ENCODE measurements at regions not wholly inside any gene's neighbourhood (a gene's known extent, or its start where the extent isn't known, plus 50 kb on each side); places are given as distances from the start of the nearest gene placed in this dataset.

DNA sequence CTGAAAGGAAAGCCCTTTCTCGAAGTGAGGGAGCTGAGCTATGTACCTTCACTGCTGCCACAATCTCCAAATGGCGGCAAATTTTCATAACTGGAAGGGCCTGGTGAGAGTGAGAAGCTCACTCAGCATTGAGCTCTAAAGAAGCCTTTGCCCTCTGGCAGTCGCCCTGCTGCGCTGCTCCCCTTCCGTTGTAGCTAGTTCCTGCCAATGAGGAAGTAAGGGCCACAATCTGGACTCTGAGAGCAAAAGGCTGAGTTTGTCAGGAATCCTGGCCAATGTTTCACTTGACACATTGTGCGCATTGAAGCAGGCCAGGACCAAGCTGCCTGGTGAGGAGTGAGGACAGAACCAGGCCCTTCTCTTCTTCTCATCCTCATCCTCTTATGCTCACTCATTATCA, 579.5 kb downstream of the PDCD6IP start:
- no peak for DNase-seq (ENCODE audit: low spot score)

DNA sequence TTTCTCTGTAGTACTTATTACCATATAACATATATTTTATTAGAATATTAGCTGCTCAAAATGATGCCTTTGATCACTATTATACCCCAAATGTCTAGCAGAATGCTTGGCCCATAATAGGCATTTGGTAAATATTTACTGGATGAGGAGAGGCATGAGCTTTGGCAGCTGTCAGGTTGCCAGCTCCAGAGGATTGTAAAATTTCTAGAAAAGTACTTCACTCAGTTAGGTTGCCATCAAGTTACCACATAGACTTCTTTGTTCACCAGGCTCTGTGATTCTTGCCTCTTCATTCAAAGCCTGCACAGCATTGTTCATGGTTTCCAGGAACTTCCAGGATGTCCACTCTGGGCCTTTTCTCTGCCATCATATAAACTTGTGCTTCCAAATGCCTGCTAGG, 582.8 kb downstream of the PDCD6IP start:
- DNase-seq (ENCODE audit: low spot score), result no peak

DNA sequence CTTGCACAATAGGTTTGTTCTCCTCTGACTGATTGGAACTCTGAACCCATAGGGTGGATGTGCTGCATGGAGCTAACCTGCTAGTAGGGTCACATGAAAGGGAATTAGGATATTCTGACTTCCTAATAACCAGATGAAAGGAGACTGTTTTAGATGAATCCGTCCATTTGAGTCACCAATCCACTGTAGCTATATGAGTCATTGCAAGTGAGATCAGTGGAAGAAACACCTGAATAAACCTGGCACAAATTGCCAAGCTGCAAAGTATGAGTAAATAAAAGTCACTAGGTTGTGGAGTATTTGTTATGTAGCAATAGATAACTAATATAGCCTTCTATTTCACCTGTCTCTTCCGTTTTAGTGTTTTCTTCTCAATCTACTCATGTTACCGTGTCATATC, 584.4 kb downstream of the PDCD6IP start:
- DNase-seq (ENCODE audit: low spot score), result no peak

DNA sequence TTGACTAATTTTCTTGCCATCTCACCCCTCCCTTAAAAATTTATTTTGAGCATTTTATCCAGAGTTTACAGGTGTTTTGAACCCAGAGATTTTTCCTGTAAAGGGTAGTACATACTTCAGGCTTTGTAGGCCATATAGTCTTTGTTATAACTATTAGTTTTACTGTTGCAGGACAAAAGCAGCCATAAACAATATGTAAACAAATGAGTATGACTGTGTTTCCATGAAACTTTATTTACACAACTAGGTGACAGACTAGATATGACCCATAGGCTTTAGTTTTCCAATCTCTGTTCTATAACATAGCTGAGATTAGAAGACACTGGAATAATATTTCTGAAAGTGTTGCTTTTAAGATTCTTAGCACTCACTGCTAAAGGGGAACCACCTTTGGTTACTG, 587.9 kb downstream of the PDCD6IP start:
- DNase-seq (ENCODE audit: low spot score), result no peak

DNA sequence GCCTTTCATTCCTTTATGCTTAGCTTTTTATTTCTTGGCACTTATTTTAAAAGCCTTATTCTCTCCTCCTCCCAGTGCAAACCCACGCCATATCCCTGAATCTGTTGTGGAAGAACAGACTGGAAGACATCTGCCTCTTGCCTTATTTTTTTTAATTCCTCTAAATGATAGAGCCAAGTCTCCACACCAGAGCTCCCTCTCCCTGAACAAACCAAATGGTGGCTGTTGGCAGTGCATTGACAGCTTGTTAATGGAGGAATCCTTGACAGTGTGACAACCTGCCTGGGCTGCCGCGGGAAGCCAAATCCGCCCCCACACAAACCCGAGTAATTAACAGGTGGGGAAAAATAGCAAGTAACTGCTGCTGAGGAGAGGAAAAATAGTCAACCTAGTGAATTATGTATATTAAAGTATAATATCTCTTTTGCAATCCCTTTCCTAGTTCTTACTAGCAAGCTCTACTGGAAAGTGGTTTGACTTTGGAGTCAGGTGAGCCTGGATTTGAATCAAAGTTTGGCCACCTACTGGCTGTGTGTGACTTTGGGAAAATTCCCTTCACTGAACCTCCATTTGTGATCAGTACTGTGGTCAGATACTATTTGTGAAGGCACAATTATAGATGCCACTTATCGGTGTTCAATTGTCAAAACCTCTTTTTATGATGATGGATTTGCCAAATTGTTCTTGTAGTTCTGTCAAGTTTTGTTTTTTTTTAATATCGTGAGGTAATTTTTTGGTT, 589.6 kb downstream of the PDCD6IP start:
- DNase-seq (ENCODE audit: low spot score), result no peak

DNA sequence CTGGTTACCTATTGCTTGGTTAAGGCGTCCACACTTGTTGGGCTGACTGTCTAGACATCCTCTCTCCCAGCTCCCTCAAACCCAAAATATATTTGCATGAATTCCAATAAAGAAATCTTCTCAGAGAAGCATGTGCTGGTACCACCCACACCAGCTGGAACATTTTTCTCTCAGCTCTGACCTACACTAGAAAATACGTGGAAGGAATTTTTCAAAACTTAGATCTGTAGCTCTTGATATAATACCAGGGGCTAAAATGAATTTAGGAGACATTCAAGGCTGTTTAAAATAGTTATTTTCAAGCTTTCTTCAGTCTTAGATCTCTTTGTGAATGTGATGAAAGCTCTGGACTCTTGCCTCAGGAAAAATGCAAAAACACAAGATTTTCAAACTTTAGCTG, 590.4 kb downstream of the PDCD6IP start:
- DNase-seq (ENCODE audit: low spot score), result no peak

DNA sequence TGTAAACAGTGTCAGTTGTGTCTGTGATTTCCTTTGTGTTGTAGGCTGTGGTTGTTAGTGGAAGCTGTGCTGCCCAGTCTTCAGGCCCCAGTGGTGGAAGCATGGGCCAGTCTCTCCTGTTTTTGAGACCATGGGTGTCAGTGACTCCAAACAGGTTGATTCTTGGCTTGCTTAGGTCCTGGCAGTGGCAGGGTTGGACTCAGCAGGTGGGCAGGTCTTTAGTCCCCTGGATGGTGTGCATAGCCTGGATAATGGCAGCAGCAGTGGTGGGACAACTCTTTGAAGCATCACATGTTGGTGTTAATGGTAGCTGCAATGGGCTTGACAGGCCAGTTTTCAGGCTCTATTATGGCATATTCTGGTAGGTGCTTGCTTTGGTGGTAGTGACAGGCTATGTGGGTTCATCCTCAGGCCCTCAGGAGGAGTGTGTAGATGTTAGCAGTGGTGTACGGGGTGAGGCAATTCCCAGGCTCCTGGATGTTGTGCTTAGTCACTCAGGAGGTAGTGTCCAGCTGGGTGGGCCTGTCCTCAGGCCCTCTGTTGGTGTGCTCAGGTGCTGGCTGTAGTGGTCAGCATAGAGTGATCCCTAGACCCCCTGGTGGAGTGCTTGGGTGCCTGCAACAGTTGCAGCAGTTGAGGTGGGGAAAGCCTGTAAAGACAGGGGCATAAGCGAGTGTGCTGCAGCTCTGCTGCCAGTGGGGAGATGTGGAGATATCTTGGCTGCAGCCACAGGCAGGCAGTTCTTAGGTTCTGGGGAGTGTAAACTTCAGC, 596.7 kb downstream of the PDCD6IP start:
- DNase-seq (ENCODE audit: low spot score), result no peak

DNA sequence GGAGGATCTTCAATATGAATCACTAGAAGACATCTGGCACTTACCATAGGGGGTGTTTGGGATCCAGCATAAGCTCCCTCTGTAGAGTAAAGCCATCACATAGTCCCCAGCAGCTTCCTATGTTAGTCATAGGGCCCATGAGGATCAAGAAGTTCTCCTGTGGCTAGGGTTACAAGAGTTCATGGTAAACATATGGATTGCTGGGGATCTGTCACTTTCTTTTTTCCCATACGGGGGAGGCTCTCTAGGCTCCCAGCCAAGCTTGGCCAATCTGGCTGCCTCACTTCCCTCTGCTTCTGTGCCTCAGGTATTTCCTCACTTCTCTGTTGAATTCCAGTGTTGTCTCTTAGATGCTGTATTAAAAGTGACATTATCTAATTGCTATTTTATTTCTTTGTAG, 597.9 kb downstream of the PDCD6IP start:
- no peak for DNase-seq (ENCODE audit: low spot score)

DNA sequence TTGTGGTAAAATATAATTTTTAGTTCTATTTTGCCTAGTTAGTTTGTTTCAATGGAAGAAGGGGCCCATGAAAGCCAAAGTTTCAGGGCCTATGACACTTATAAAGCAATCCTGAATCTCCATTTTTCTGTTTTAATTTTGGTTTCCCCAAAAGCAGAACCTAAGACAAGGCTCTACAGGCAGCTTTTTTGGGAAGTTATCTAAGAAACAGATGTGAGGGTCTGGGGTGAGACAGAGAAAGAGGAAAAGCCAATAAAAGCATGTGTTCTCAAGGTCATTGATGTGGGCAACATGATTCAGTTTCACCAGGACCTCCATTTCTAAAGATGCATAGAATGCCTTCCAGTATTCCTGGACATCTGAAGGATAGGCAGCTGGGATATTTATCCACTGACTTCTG, 598.5 kb downstream of the PDCD6IP start:
- no peak for DNase-seq (ENCODE audit: low spot score)

DNA sequence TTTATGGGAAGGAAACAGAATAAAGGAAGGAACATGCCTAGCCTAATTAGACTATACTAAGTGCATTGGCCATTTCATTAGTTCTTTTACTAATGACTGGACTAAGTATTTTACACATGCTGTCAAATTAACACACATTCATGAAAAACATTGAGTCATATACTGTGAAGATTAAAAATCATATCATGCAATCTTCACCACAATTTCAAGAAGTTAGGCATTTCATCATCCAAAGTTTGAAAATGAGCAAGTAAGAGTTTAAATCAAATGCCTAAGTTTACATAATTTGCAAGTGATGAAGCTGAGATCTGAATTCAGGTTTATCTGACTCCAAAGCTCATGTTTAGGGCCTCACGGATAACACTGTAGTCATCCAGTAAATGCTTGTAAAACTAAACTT, 601.0 kb downstream of the PDCD6IP start:
- no peak for DNase-seq (ENCODE audit: low spot score)

DNA sequence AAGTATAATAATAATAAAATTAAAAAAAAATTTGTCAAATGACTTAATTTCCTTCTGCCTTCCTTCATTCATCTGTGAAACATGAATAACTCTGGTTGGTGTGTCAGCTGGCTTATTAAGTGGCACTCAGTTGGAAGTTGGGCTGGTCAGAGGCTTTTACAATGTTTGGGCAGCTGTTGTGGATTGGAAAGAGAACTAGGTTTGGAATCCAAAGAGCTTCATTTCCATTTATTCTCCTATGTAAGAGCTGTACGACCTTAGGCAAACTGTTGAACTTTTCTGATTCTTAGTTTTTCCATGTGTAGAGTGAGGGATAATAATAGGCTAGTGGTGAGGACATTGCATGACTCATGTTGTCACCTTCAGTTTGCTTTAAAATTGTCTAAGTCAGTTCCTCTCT, 606.7 kb downstream of the PDCD6IP start:
- DNase-seq (ENCODE audit: low spot score), result no peak

DNA sequence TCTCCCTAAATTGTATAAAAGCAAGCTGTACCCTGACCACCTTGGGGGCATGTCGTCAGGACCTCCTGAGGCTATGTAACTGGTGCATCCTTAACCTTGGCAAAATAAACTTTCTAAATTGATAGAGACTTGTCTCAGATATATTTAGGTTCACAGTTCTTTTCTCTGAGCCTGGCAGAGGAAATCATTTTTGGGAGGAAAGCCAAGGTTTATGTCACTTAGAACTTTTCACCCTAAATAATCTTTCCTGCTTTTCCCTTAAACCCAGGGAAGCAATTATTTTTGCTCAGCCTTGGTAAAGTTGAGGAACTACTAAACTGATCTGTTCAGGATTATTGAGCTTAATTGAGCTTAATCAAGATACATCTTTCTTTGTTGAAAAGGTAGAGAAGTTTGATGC, 608.9 kb downstream of the PDCD6IP start:
- no peak for DNase-seq (ENCODE audit: low spot score)

DNA sequence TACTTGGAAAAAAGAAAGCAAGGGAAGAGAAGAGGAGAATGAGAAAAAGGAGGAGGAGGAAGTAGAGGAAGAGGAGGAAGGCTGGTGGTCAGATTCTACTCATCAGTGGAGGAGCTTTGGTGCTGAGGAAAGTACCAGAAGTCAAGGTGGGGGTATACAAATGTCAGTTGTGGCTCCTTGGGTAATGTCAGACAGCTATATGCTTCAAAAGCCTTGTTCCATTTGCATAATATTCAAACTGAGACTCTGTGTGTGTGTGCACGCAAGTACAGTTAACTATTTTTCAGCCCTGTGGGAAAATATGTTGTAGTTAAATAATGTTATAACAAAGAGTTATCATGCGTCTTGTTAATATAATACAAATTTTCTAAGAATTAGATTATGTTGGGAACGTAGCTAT, 609.7 kb downstream of the PDCD6IP start:
- no peak for DNase-seq (ENCODE audit: low spot score)

DNA sequence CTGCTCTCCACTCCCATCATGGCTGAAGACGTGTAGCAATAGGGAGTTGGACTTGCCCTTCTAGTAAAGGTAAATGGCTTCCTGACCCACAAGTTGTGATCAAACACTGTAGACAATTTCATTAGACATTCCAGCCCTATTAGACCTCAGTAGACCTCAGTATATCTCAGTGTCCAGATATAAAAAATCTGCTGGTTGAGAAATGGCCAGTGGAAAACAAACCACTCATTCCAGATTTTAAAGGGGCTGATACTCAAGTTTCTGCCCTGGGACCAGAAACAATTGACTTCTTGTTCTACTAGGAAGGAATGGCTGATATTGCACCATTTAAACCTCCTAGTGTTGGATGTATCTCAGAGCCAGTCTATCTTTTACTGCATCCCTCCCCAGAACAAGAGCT, 613.2 kb downstream of the PDCD6IP start:
- no peak for DNase-seq (ENCODE audit: low spot score)

DNA sequence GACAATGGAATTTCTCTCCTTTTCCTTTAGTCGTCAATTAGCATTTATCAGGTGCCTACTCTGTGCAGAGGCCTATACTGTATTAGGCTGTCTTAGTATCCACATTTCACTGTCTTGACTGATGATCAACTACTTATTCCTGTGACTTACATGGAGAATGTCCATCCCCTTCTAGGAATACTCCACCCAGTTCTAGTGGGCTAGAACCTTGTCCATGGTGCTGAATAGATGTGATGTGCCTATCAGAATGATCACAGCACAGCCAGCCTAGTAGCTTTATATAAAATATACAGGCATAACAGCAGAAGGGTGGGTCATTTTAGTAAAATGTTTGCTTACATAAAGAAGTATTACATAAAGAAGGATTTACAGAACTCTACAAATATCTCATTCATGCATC, 621.4 kb downstream of the PDCD6IP start:
- no peak for DNase-seq (ENCODE audit: low spot score)

DNA sequence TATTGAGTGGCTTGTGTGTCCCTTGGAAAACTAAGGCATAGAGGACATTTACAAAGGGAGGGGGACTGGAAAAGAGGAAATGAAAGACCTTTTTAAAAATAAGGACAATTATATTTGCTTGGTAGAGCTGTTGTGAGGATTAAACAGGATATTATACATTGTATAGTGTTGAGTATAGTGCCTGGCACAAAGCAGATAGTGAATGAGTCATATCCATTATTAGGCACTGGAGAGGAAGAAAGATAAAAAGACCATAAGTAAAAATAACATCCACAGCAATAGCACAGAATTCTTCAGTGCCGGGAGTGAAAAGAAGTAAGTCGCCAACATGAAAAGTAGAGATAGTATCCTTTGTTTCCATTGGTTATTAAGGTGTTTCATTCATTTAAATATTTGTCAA, 623.3 kb downstream of the PDCD6IP start:
- DNase-seq (ENCODE audit: low spot score), result no peak

DNA sequence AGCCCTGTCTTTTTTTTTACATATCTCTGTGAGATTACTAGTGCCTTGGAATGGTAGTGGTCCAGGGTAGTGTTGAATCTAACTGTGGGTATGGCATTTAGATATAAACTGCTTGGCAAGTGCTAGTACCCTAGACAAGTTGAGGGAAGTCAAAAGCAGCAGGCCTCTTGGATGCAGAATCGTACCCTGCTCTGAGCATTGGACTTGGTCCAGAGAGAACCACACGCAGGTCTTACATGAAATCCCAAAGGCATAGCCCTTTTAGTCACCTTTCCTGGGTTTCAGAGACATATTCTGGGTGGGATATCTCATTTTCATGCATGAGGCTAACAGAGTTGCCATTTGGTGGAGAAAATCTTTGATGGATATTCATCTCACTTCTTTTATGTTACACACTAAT, 641.4 kb downstream of the PDCD6IP start:
- DNase-seq (ENCODE audit: low spot score), result no peak

DNA sequence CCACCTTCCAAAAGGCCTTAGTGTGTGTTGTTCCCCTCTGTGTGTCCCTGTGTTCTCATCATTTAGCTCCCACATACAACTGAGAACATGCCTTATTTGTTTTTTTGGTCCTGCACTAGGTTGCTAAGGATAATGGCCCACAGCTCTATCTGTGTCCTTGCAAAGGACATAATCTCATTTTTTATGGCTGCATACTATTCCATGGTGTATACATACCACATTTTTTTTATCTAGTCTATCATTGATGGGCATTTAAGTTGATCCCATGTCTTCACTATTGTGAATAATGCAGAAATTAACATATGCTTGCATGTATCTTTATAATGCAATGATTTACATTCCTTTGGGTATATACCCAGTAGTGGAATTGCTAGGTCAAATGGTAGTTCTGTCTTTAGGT, 645.7 kb downstream of the PDCD6IP start:
- no peak for DNase-seq (ENCODE audit: low spot score)

DNA sequence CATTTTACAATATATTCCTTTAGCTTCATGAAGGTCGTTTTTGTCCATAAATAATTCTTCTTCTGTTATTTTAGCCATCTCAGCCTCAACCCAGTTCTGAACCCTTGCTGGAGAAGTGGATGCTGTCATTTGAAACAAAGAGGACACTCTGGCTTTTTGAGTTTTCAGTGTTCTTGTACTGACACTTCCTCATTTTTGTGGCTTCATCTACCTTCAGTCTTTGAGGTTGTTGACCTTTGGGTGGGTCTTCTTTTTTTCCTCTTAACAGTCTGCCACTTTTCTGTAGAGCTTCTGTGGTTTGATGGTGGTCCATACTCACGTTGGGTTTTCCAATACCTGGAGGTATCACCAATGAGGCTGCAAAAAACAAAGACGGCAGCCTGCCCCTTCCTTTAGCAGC, 650.9 kb downstream of the PDCD6IP start:
- DNase-seq (ENCODE audit: low spot score), result no peak

DNA sequence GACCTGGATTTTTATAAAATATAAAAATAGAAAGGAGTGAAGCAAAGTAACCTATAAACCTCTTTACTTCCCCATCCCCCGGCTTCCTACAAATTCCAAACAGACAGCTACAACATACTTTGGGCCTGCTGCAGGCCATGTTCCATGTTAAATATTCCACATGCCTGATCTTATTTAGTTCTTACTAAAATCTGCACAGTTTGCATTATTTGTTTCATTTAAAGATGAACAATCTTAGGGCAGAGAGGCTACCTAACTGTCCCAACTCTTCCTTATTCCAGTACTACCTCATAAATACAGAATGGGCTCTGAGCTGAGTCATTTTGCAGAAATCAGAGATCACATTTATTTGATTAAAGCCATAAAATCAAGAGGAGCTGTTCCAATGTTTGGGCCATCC, 665.0 kb downstream of the PDCD6IP start:
- DNase-seq (ENCODE audit: low spot score), result no peak

DNA sequence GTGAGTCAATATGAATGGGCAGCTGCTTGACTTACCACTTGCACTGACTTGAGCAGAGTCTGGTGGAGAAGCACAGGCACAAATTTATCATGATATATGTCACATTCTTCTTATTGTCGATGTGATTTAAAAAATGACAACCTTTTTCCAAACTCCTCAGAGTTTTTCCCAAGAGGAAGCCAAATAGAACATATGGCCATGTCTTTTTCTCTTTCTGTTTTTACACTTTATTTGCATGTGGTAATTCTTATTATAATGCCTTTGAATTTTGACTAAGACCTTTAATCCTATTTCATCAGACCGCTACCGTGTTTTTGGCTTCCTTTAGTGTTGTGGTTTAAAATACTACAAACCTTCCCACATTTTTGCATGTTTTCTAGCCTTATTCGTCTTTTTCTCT, 666.2 kb downstream of the PDCD6IP start:
- DNase-seq (ENCODE audit: low spot score), result no peak

DNA sequence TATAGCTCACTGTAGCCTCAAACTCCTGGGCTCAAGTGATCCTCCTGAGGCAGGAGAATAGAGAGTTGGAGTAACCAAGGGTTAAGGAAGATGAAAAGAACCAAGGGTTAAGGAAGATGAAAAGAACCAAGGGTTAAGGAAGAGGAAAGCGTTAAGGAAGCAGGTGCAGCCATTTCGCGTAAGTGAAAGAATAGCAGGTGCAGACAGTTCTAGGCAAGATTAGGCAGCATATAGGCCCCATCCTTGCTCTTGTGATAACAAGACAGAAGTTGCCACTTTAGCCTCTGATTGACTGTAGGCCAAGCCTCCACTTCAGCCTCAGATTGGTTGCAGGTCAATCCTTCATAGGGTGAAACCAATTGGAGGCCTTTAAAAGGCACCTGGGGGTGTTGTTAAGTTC, 677.4 kb downstream of the PDCD6IP start:
- DNase-seq (ENCODE audit: low spot score), result no peak

DNA sequence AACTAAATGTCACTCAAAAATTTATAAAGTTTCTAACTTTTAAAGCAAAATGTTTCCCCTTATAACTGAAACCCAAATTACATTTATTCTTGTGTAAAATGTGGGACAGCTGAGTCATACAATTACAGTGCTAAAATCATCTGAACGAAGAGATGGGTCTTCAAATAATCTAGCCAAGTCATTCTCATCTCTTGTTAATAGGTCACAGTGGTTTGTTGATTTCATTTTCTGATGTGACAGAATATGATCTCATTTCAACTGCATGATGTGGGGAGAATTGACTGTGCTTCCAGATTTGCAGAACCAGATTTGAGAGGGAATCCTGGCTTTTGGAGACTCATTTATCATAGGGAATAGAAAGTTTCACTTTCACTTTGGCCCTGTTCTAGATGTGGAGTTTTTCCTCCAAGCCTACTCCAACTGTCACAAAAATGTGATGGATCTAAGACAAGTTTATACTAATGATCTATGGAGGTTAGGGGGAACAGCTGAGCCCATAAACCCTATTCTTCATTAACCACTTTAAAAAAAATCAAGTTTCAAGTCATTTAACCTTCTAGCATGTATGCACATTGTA, 685.0 kb downstream of the PDCD6IP start:
- DNase-seq (ENCODE audit: low spot score), result no peak

DNA sequence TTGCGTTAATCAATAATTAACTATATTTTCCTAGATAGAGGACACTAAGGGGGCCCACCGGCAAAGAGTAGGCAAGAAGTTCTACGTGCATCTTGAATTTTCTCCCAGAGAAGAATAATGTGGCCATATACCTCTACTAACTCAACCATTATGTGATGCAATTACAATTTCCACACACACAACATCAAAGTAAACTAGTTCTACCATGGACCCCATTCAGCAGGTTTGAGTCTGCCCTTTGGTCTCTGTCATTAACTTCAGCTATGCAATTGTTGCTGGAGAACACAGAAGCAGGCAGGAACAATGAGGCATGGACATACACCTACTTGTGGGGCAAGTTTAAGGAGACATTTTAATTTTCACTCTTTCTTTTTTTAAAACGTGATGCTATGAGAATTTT, 705.9 kb downstream of the PDCD6IP start:
- no peak for DNase-seq (ENCODE audit: low spot score)
